HPDE6-E6E7 (cell line): ENCODE measurements at regions not wholly inside any gene's neighbourhood (a gene's known extent, or its start where the extent isn't known, plus 50 kb on each side); places are given as distances from the start of the nearest gene placed in this dataset.
"Not testable (repeated sequence)": the region's sequence is repeated elsewhere in the genome, so short reads cannot be mapped to it uniquely, and the experiment has no call there.

Source experiments
- DNase-seq: peaks from one replicate; pipeline ENCODE4 v3.0.0; 2011; ENCODE audit warnings: missing footprints; ENCODE audit errors: extremely low spot score

GRCh38 chr12:92402415-92402814, 256.8 kb upstream of the BTG1 start:
- no peak for DNase-seq

- DNase-seq = no peak
Observed at GRCh38 chr12:92400006-92400405, 254.4 kb upstream of the BTG1 start.

GRCh38 chr12:92398565-92399309, 253.1 kb upstream of the BTG1 start:
- DNase-seq = no peak

- DNase-seq = peak; percentile 90
Observed at GRCh38 chr12:92396647-92397252, 251.1 kb upstream of the BTG1 start.

DNA sequence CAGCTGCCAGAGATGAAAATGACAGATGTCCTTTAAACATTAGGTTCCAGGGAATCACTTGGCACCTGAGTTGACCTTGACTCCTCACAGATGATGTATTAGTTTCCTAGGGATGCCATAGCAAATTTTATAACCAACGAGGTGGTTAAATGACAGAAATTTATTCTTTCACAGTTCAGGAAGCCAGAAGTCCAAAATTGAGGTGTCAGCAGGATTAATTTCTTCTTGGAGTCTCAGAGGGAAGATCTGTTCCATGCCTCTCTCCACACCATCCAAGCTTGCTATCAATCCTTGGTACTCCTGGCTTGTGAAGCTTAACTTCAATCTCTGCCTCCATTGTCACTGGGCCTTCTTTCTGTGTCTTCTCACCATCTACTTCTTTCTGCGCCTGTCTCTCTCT, 249.7 kb upstream of the BTG1 start:
- DNase-seq = no peak

DNA sequence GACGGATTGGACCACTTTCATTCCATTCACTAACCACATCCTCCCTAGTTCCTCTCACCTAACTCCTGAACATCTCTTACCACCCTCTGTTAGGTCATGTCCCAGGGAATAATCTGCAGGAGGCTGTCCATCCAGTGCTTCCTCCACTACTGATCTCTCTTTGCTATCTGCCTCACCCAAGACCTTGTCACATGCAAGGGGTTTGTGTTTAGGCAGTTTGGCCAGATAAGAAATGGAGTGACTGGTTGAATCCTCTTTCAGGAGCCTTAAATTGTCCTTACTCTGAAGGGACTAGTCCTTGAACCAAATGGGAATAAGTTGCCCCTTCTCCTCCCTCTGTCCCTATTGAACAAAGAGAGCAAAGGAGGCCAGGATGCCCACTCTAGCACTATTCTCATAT, 249.2 kb upstream of the BTG1 start:
- no peak for DNase-seq

DNA sequence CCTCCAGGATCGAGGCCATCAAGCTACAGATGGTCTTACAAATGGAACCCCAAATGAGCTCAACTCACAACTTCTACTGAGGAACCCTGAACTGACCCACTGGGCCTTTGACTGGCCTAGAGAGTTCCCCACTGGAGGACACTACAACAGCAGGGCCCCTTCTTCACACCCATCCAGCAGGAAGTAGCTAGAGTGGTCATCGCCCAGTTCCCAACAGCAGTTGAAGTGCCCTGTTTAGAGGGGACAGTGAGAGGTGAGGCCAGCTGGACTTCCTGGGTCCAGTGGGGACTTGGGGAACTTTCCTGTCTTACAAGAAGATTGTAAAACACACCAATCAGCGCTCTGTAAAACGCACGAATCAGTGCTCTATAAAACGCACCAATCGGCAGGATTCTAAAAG, 247.9 kb upstream of the BTG1 start:
- DNase-seq = no peak

- not testable (repeated sequence) for DNase-seq
Observed at GRCh38 chr12:92391726-92392125, 246.1 kb upstream of the BTG1 start.

- no peak for DNase-seq
Observed at GRCh38 chr12:92389466-92389865, 243.8 kb upstream of the BTG1 start.

DNA sequence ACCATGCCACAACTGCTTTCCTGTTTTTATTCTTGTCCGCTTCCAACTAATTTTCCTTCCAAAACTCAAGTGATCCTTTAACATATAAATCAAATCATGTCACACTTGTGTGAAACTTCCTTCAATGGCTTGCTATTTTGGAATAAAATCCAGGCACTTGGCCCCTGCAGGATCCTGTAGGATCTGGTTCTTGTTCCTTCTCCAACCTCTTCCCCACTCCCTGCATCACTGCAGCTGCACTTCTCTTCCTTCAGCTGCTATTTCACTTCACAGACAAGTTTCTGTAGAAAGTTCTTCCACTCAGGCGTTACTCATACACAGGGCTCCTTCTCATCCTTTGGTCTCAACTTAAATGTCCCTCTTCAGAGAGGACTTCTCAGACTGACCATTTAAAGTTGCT, 239.7 kb upstream of the BTG1 start:
- DNase-seq = no peak

DNA sequence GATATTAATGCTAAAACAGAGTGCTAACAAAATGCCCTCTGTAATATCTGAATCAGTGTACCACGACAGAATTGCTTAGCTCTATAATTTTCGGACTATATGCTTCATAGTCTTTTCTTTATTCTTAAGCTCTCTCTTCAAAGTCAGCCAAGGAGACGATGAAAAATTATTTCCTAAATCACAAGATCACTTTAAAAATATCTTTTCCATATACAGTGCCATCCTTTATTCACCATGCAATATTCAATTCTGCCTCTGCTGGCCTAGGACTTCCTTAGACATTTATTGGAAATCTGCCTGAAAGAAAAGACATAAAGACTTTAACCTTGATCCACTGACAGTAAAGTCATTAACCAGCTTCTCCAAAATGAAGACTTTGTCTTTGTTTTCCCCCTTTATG, 238.9 kb upstream of the BTG1 start:
- DNase-seq = no peak

DNA sequence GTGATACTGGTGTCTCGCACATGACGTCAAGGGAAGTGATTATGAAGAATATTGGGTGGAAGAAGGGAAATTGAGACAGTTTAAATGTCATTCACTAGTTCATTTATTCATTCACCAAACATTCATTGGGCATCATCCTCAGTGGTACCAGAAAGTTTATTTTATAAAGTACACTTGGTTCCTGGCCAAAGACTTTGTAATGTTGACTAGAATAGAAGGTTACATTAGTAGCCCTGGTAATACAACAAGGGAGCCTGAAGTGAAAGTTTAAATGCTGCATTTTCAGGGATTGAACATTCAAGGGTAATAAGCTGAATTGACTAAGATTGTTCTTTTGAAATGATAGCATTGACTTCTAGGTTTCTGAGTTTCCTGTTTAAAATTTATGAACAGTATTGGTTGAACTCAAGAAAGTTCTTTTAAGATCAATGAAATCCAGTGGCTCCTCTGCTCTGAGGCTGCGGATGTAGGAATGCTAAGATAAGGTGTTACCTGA, 236.8 kb upstream of the BTG1 start:
- DNase-seq = no peak

DNA sequence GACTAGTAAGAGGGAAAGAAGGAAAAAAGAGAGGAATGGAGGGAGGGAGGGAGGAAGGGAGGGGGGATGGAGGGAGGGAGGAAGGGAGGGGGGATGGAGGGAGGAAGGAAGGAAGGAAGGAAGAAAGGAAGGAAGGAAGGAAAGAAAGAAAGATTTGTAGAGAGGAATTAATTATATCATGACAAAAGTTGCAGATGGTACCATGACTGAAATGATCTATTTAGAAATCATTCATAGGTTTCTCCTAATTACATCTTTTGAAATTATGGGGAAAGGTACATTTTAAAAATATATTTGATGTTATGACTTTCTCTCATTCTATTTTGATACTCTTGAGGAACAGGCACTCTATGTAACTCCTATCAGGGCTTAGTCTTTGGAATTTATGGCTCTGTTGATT, 236.2 kb upstream of the BTG1 start:
- DNase-seq = no peak

- DNase-seq = no peak
Observed at GRCh38 chr12:92378682-92379479, 233.2 kb upstream of the BTG1 start.

DNA sequence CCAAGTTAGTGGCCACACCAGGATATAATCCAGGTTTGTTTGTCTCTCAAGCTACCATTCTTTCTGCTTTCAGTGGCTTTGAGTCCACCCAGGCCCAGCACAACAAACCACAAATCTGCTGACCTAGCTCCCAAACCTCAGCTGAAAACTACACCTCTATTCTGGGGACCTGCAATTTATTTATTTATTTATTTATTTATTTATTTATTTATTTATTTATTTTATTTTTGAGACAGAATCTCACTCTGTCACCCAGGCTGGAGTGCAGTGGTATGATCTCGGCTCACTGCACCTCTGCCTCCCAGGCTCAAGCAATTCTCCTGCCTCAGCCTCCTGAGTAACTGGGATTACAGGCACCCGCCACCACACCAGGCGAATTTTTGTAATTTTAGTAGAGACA, 229.9 kb upstream of the BTG1 start:
- not testable (repeated sequence) for DNase-seq

DNA sequence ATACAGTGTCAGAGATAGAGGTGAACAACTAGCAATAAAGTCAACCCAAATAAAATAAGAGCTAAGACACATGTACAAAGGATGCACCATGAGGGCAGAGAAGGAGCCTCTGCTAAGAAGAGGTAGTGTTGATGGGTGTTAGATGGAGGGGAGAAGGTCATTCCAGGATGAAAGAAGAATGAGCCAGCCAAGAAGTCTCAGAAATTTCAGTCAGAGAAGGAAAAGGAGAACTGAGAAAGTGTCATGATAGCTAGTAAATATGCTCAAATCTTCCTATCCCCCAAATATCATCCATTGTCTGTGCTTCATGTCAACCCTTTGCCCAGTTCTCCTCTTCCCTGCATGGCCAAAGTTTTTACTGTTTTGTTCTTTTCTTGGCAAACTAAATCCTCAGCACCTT, 225.2 kb upstream of the BTG1 start:
- DNase-seq = no peak

- DNase-seq = peak; percentile 25
Observed at GRCh38 chr12:92369636-92370035, 224.0 kb upstream of the BTG1 start.

- no peak for DNase-seq
Observed at GRCh38 chr12:92369056-92369455, 223.4 kb upstream of the BTG1 start.

GRCh38 chr12:92365836-92366235, 220.2 kb upstream of the BTG1 start:
- DNase-seq = no peak

- no peak for DNase-seq
Observed at GRCh38 chr12:92365333-92365732, 219.7 kb upstream of the BTG1 start.

DNA sequence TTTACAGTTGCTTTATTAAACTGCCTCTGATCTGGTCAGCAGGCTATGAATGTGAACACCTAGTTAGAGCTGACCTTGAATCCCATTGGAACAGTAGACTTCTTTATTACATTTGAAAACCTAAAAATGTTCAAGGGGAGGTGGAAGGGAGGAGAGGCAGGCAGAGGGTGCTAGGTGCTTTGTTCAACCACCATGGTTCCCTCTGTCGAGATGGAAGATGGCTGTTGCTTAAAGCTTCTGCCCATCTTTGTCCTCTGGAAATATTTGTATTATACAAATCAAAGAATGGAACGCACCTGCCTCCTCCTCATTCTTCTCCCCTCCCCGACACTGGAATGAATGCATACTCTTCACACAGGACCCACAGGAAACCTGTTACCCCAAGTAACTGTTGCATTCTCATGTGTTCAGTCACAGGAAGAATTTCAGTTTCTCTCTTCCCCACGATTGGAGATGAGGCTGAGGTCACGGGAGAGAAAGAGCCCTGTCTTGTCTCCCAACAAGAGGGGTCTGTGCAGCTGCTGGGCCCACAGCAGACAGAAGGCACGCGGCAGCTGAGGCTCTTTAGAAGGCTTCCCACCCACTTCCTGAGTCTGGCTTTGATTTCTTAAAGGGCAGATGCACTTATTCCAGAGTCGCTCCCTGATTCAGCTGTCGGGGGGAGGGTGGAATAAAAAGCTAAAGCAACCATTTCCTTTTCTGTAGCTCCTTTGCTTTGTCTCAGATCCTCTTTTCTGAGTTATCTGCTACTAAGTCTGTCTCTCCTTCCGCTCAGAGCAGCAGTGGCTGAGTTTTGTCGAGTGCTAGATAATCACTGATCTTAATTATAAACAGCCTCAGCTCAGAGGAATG, 217.9 kb upstream of the BTG1 start:
- no peak for DNase-seq

- no peak for DNase-seq
Observed at GRCh38 chr12:92362785-92363184, 217.1 kb upstream of the BTG1 start.
